HG02678 (cell line): ENCODE measurements at regions not wholly inside any gene's neighbourhood (a gene's known extent, or its start where the extent isn't known, plus 50 kb on each side); places are given as distances from the start of the nearest gene placed in this dataset.
"Not testable (repeated sequence)": the region's sequence is repeated elsewhere in the genome, so short reads cannot be mapped to it uniquely, and the experiment has no call there.

ENCODE experiments used
- ATAC-seq: cut with Tn5 transposase; IDR thresholded peaks from one replicate; pipeline ENCODE4 v1.9.1; 2021; ENCODE audit warnings: mild to moderate bottlenecking, moderate library complexity; ENCODE audit not compliant: unreplicated experiment

DNA sequence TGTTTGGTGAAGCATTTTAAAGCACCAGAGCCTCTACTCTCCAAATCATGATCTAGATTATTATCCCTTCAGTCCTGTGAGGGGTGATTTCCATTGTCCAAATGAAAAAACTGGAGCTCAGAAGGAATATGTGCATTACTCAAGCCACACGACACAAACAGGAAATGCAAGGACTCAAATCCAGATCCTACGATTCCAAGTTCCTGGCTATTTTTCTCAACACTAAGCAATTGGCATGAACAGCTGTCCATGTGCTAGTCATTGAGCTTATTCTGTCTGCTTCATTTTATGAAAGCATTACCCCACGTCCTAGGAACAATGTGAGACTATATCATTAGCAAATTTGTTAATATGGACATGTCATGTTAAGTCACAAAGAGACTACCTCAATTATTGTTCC, 273.1 kb upstream of the LYPLAL1 start:
- no peak for ATAC-seq

DNA sequence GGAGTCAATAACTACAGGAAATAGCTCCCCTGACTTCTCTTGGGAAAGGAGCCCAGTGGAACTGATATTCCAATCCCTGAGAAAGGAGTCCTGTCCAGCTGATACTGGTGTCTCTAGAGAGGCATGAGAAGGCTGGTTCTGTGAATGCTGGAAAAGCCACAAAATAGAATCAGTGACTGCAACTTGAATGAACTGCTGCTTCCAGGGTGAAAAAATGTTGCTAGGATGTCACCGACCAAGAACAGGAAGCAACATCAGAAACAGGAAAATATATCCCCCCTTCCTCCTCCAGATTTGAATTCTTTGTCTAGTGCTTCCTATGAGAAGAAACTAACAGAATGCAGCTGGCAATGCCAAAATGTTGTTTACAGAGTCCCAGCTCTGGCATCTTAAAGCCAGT, 269.3 kb upstream of the LYPLAL1 start:
- no peak for ATAC-seq

GRCh38 chr1:218916720-218917119, 257.0 kb upstream of the LYPLAL1 start:
- no peak for ATAC-seq

DNA sequence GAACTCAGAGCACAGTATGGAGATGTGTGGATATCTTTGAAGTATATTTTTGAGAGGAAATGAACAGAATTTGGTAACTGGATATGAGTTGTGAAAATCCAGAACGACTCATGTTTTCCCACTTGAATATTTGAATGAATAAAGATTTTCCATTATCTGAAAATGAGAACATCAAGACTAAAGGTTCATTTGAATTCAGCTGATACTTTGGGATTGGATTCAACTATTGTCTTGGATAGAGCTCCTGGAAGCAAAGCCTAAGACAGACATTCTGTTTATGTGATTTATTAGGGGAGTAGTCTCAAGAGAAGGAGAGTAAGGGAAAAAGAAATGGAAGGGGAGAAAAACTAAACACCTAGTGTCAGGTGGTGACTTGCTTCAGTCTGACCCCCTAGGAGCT, 256.0 kb upstream of the LYPLAL1 start:
- ATAC-seq, result no peak

DNA sequence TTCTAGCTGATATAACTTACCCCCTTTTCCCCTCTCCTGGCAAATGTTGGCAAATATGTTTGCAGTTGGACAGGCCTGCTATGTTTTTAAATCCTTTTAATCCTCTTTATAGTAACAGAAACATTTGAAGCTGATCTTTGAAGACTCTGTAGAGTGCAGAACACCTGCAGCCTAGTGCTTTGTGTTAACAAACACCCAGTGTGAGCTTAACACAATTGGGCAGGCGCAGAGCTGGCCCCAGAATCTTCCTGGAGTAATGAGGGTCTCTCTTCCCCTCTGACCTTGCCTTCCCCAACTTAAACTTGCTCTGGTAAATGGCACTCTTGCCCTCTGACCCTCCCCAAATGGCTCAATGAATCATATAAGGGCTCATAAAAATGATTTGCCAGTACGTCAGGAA, 247.9 kb upstream of the LYPLAL1 start:
- no peak for ATAC-seq

DNA sequence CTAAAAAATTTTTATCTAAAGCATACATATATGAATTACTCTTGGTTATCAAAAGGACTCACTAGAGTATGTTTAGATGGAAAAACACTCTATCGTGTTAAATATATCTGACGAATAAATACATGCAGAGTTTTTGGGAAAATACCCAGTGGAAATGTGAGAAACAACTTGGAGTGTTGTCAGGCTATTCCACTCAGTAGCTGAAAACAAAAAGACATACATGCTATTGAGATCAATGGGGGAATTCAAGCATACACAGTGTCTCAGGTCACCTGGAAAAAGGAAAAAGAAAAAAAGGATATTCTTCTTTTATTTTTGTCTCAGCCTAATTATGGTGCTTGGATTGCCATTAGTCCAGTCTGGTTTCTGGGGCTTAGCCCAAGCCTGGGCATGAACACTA, 247.0 kb upstream of the LYPLAL1 start:
- no peak for ATAC-seq

DNA sequence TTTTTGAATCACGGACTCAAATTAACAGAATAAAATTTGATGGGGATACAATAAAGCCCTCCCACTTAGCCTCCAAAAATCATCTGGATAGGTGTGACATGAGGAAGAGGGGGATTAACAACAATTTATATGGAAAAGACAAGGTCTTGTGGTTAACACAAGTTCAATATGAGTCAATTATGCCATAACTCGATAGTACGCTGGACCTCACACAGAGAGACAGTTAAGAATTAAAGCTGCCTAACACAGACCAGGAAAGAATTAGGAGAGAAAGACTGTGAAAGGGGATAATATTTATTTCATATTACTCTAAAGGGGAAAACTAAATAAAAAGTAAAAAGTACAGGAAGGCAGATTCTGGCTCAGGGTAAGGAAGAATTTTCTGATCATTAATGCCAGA, 243.7 kb upstream of the LYPLAL1 start:
- no peak for ATAC-seq

DNA sequence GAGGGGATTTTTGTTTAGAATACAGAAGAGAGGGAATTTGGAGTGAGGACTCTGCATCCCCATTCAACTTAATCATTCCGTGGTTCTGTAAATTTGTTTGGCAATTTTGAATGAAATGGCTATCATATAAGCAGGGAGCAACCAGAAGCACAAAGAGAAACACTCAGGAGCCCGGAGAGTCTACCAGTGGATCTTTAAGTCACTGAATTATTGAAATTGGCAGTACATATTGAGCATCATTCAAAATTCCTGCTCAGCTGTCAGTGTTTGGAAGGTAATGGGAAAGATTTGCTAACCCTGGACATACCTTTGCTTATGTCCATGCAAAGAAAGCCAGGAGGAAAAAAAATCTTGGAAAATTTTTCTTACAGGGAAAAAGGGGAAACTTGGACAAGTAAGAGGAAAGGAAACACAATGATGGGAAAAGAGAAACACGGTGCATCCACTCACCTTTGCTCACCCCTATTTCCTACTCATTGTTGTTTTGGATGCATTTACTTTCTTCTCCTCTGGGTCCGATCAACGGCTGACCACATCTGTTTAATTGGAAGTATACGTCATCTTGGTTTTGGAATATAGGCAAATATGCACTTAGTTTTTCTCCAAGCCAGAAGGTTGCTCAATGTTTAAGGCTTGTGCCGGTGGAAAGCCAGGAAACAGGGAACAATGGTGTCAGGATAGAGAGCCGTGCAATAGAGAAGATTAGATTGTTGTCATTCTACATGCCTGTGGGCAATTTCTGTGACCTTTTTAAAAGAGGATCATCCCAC, 243.0 kb upstream of the LYPLAL1 start:
- no peak for ATAC-seq

GRCh38 chr1:218931324-218931723, 242.4 kb upstream of the LYPLAL1 start:
- ATAC-seq, result no peak

DNA sequence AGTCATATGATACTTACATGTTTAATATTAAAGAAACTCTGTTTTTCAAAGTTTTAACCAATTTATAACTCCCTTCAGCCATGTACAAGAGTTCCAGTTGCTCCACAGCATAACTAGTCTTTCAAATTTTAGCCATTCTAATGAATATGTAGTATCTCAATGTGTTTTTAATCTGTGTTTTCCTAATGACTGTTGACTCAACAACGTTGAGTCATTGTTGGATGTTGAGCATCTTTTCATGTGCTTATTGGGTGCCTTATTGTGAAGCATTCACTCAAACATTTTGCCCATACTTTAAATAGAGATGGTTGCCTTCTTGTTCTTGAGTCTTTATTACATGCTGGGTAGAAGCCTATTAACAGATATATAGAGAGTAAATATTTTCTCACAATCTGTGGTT, 240.2 kb upstream of the LYPLAL1 start:
- no peak for ATAC-seq

DNA sequence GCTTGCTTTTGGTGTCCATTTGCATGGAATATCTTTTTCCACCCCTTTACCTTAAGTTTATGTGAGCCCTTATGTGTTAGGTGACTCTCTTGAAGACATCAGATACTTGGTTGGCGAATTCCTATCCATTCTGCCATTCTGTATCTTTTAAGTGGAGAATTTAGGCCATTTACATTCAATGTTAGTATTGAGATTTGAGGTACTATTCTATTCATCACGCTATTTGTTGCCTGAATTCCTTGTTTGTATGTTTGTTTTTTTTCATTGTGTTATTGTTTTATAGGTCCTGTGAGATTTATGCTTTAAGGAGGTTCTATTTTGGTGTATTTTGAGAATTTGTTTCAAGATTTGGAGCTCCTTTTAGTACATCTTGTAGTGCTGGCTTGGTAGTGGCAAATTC, 238.3 kb upstream of the LYPLAL1 start:
- not testable (repeated sequence) for ATAC-seq

DNA sequence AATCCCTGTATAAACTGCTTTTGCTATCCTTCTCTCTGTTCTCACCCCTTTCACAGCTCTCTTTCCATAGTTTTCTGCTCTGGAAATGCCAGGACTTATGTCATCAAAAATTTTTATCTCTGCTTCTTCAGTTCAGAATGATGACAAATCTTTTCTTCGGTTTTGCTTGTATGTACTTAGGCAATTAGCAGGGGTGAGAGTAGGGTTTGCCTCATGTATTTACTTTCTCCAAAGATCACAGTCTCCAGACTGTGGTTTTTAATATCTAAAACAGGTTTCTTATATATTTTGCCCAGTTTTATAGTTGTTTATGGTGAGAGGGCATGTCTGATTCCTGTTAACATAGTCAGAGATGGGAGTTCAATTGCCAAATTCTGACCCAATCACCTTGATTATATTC, 235.4 kb upstream of the LYPLAL1 start:
- no peak for ATAC-seq

DNA sequence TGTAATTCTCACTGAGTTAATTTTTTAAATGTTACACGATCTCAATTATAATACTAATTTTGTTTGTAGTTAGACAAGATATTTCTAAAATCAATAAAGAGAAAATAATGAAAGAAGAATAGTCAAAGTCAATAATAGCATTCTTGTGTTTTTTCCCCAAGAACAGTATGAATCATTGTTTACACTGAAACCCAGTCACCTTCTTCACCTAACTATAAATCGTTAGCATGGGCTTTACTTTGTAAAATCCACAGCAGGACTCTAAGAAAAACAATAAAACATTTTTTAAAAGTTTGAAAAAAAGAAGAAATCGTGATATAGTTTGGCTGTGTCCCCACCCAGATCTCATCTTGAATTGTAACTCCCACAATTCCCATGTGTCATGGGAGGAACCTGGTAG, 234.6 kb upstream of the LYPLAL1 start:
- no peak for ATAC-seq

GRCh38 chr1:218942431-218942830, 231.2 kb upstream of the LYPLAL1 start:
- no peak for ATAC-seq

- ATAC-seq, result no peak
Observed at GRCh38 chr1:218943371-218943770, 230.3 kb upstream of the LYPLAL1 start.

GRCh38 chr1:218945050-218945449, 228.6 kb upstream of the LYPLAL1 start:
- no peak for ATAC-seq

DNA sequence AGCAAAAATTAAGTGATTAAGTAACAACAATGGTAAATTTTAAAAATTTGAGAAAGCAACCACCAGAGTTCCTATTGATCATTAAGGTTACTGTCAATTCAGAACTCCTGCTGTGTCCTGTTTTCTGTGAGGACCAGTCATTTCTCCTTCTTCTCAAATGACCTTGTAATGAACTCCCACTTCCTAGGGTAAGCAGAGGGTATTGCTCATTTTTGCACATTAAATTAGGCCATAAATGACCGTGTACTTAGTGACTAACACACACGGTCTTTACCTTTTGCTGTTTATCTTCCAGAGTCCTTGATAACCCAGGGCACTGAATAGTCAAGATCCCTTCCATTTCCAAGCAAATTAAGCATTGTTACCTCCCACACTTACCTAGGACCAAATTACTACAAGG, 227.5 kb upstream of the LYPLAL1 start:
- peak; percentile 47 for ATAC-seq

DNA sequence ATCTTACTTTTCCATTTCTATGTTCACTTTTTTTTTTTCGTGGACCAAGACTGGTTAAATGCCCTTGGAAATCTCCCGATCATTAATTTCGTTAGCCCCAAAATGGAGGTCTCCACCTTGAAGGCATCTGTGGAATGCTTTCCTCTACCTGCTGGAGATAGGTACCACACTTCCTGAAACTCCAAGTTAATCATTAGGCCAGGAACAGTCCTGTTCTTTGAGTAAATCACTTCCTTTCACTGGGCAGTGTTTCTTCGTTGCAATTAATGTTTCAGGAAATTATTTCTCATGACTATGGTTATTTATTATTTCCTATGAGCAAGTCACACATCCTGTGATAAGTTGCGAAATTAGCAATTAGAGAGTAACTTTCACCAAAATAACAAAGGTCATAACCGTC, 225.2 kb upstream of the LYPLAL1 start:
- ATAC-seq, result no peak

GRCh38 chr1:218953386-218953785, 220.3 kb upstream of the LYPLAL1 start:
- ATAC-seq, result no peak

- no peak for ATAC-seq
Observed at GRCh38 chr1:218957971-218958370, 215.7 kb upstream of the LYPLAL1 start.

DNA sequence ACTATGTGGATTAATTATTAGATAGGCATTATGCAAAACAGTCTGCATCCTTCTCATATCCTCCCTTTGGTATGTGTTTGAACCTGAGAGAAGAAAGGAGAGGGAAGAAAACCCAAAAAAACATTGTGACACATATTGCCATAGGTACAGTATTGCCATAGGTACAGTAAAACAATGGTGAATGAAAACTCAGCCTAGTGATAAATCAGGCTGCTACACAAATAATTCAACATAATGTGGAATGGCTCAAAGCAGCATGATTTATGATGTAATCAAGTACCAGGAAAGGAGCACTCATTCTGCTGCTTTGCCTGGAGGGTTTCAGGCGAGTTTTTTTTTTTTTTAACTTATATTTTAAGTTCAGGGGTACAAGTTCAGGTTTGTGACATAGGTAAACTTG, 213.9 kb upstream of the LYPLAL1 start:
- ATAC-seq, result no peak

GRCh38 chr1:218964471-218965185, 209.1 kb upstream of the LYPLAL1 start:
- no peak for ATAC-seq

GRCh38 chr1:218965821-218966220, 207.9 kb upstream of the LYPLAL1 start:
- no peak for ATAC-seq
